ENCODE measurements at regions not wholly inside any gene's neighbourhood (a gene's known extent, or its start where the extent isn't known, plus 50 kb on each side); places are given as distances from the start of the nearest gene placed in this dataset.

GRCh38 chr2:82986899-82987298, 1472.2 kb downstream of the SUCLG1 start (continued):
- TF ChIP-seq IRF2 (CRISPR knock-in tag; IDR thresholded peaks at IDR 0.05), result no peak
- no peak for TF ChIP-seq KHSRP (IDR thresholded peaks at IDR 0.05)
- TF ChIP-seq ZNF395 (CRISPR knock-in tag; IDR thresholded peaks at IDR 0.05), result no peak
- no peak for TF ChIP-seq PCBP2 (IDR thresholded peaks at IDR 0.05; ENCODE audit: low read depth, low read length, poor library complexity, severe bottlenecking)
- TF ChIP-seq FOXA1 (IDR thresholded peaks at IDR 0.05; ENCODE audit: borderline replicate concordance), result no peak
- TF ChIP-seq CHD2 (IDR thresholded peaks at IDR 0.05; ENCODE audit: low read depth, low read length), result no peak
- TF ChIP-seq FOXK1 (CRISPR knock-in tag; IDR thresholded peaks at IDR 0.05; ENCODE audit: borderline replicate concordance), result no peak
- TF ChIP-seq USF2 (CRISPR knock-in tag; IDR thresholded peaks at IDR 0.05), result no peak
- no peak for TF ChIP-seq MCM2 (IDR thresholded peaks at IDR 0.05; ENCODE audit: low read depth)
- TF ChIP-seq CCAR2 (IDR thresholded peaks at IDR 0.05; ENCODE audit: low read depth, low read length), result no peak
- TF ChIP-seq GMEB1 (CRISPR knock-in tag; IDR thresholded peaks at IDR 0.05), result no peak
- TF ChIP-seq, protein P1, sequence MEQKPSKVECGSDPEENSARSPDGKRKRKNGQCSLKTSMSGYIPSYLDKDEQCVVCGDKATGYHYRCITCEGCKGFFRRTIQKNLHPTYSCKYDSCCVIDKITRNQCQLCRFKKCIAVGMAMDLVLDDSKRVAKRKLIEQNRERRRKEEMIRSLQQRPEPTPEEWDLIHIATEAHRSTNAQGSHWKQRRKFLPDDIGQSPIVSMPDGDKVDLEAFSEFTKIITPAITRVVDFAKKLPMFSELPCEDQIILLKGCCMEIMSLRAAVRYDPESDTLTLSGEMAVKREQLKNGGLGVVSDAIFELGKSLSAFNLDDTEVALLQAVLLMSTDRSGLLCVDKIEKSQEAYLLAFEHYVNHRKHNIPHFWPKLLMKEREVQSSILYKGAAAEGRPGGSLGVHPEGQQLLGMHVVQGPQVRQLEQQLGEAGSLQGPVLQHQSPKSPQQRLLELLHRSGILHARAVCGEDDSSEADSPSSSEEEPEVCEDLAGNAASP (IDR thresholded peaks at IDR 0.05), result no peak
- TF ChIP-seq ZNF384 (IDR thresholded peaks at IDR 0.05; ENCODE audit: low read depth, low read length), result no peak
- no peak for TF ChIP-seq POLR2B (IDR thresholded peaks at IDR 0.05; ENCODE audit: low read depth, partially characterized antibody)
- no peak for TF ChIP-seq RBM25 (IDR thresholded peaks at IDR 0.05; ENCODE audit: low read depth, low read length, severe bottlenecking)
- TF ChIP-seq ZNF316 (IDR thresholded peaks at IDR 0.05), result peak; percentile 89
- TF ChIP-seq MAFG (tag; conservative IDR thresholded peaks at IDR 0.05), result peak; percentile 82
- TF ChIP-seq MECOM (CRISPR knock-in tag; IDR thresholded peaks at IDR 0.05), result no peak
- TF ChIP-seq, protein P2, sequence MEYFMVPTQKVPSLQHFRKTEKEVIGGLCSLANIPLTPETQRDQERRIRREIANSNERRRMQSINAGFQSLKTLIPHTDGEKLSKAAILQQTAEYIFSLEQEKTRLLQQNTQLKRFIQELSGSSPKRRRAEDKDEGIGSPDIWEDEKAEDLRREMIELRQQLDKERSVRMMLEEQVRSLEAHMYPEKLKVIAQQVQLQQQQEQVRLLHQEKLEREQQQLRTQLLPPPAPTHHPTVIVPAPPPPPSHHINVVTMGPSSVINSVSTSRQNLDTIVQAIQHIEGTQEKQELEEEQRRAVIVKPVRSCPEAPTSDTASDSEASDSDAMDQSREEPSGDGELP (CRISPR knock-in tag; IDR thresholded peaks at IDR 0.05; ENCODE audit: borderline replicate concordance), result no peak
- TF ChIP-seq, protein P3, sequence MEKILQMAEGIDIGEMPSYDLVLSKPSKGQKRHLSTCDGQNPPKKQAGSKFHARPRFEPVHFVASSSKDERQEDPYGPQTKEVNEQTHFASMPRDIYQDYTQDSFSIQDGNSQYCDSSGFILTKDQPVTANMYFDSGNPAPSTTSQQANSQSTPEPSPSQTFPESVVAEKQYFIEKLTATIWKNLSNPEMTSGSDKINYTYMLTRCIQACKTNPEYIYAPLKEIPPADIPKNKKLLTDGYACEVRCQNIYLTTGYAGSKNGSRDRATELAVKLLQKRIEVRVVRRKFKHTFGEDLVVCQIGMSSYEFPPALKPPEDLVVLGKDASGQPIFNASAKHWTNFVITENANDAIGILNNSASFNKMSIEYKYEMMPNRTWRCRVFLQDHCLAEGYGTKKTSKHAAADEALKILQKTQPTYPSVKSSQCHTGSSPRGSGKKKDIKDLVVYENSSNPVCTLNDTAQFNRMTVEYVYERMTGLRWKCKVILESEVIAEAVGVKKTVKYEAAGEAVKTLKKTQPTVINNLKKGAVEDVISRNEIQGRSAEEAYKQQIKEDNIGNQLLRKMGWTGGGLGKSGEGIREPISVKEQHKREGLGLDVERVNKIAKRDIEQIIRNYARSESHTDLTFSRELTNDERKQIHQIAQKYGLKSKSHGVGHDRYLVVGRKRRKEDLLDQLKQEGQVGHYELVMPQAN (IDR thresholded peaks at IDR 0.05; ENCODE audit: borderline replicate concordance), result no peak
- peak; percentile 69 for TF ChIP-seq MAFK (IDR thresholded peaks at IDR 0.05; ENCODE audit: low read length)
- TF ChIP-seq, protein P4, sequence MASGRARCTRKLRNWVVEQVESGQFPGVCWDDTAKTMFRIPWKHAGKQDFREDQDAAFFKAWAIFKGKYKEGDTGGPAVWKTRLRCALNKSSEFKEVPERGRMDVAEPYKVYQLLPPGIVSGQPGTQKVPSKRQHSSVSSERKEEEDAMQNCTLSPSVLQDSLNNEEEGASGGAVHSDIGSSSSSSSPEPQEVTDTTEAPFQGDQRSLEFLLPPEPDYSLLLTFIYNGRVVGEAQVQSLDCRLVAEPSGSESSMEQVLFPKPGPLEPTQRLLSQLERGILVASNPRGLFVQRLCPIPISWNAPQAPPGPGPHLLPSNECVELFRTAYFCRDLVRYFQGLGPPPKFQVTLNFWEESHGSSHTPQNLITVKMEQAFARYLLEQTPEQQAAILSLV (tag; IDR thresholded peaks at IDR 0.05), result no peak
